Activated naive CD4-positive, alpha-beta T cell treated with anti-CD3 and anti-CD28 coated beads for 36 hours (primary cell): ENCODE measurements at regions not wholly inside any gene's neighbourhood (a gene's known extent, or its start where the extent isn't known, plus 50 kb on each side); places are given as distances from the start of the nearest gene placed in this dataset.

ENCODE experiments used
- CTCF ChIA-PET: fragments of 350-600 bp; sonication (Branson Sonifier 250); formaldehyde crosslinking; loops from one replicate; lab custom pipeline; 2021; ENCODE audit warnings: antibody characterized with exemption; lab: Charles Lee
- DNase-seq: peaks from one replicate; pipeline ENCODE4 v3.0.0-alpha.2; 2020
- H3K27ac Mint-ChIP-seq: one replicate; pipeline ENCODE4 v1.8.0; 2021; ENCODE audit warnings: mild to moderate bottlenecking, mixed read lengths
- H3K27me3 Mint-ChIP-seq: one replicate; pipeline ENCODE4 v1.8.0; 2021; ENCODE audit warnings: low read depth, mixed read lengths
- H3K36me3 Mint-ChIP-seq: one replicate; pipeline ENCODE4 v1.8.0; 2021; ENCODE audit warnings: low read depth, mixed read lengths
- H3K4me1 Mint-ChIP-seq: one replicate; pipeline ENCODE4 v1.8.0; 2021; ENCODE audit warnings: low read depth, mixed read lengths
- H3K4me3 Mint-ChIP-seq: one replicate; pipeline ENCODE4 v1.8.0; 2021; ENCODE audit warnings: mild to moderate bottlenecking, moderate library complexity, mixed read lengths
- H3K9me3 Mint-ChIP-seq: one replicate; pipeline ENCODE4 v1.8.0; 2021; ENCODE audit warnings: mixed read lengths
- intact Hi-C: fragments of 100-400 bp; cut with micrococcal nuclease; formaldehyde crosslinking; loops from one replicate; pipeline ENCODE4 v1.15.1; 2023

- Mint-ChIP-seq H3K36me3 (no peaks in the 10 kb centered on the region), H3K9me3 (no peaks in the 10 kb centered on the region), H3K4me1 (no peaks in the 10 kb centered on the region), H3K4me3 (no peak overlapping the region), H3K27me3 (no peaks in the 10 kb centered on the region), H3K27ac (no peak overlapping the region)
- intact Hi-C loops = no loop called here
- DNase-seq = no peak
- CTCF ChIA-PET = no interaction called here
Observed at GRCh38 chr16:73804456-73804855, 492.2 kb upstream of the PSMD7 start.

GRCh38 chr16:73798471-73798870, 498.1 kb upstream of the PSMD7 start:
- Mint-ChIP-seq H3K36me3 (no peaks in the 10 kb centered on the region), H3K4me1 (no peaks in the 10 kb centered on the region), H3K27me3 (no peaks in the 10 kb centered on the region), H3K27ac (no peak overlapping the region), H3K9me3 (no peaks in the 10 kb centered on the region), H3K4me3 (no peak overlapping the region)
- no peak for DNase-seq
- intact Hi-C loops = no loop called here
- CTCF ChIA-PET = no interaction called here

GRCh38 chr16:73797115-73797514, 499.5 kb upstream of the PSMD7 start:
- Mint-ChIP-seq H3K9me3 (no peaks in the 10 kb centered on the region), H3K4me3 (no peak overlapping the region), H3K36me3 (no peaks in the 10 kb centered on the region), H3K27me3 (no peaks in the 10 kb centered on the region), H3K27ac (no peak overlapping the region), H3K4me1 (no peaks in the 10 kb centered on the region)
- no peak for DNase-seq
- CTCF ChIA-PET = no interaction called here
- intact Hi-C loops = no loop called here

- Mint-ChIP-seq H3K4me3 (no peak overlapping the region), H3K4me1 (no peaks in the 10 kb centered on the region), H3K9me3 (no peaks in the 10 kb centered on the region), H3K36me3 (no peaks in the 10 kb centered on the region), H3K27me3 (no peaks in the 10 kb centered on the region), H3K27ac (no peak overlapping the region)
- CTCF ChIA-PET = no interaction called here
- no peak for DNase-seq
- intact Hi-C loops = no loop called here
Observed at GRCh38 chr16:73796241-73796640, 500.4 kb upstream of the PSMD7 start.

DNA sequence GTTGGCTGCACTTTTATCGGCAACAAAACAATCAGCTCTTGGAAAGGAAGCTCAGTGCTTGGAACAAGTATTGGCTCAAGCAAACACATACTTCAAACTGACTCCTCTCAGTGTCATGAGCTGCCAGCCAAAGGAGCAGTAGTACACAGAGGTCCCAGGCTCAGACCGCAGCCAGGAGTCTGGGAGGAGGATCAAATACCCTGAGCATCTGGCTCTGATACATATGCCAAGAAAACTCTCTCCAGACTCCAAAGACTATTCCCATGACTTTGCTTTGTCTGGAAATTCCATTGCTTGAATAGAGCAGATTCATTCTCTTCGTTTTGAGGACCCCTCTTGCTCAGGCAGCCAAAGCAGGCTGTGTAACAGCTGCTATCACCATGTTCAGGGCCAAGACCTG, 501.6 kb upstream of the PSMD7 start:
- no peaks in the 10 kb centered on the region for H3K27me3 Mint-ChIP-seq
- no peaks in the 10 kb centered on the region for H3K9me3 Mint-ChIP-seq
- intact Hi-C loops = no loop called here
- H3K4me1 Mint-ChIP-seq = no peaks in the 10 kb centered on the region
- H3K36me3 Mint-ChIP-seq = no peaks in the 10 kb centered on the region
- no peak for DNase-seq
- CTCF ChIA-PET = no interaction called here
- H3K27ac Mint-ChIP-seq = no peak overlapping the region
- no peak overlapping the region for H3K4me3 Mint-ChIP-seq

- DNase-seq = no peak
- Mint-ChIP-seq H3K4me1 (no peaks in the 10 kb centered on the region), H3K36me3 (no peaks in the 10 kb centered on the region), H3K27me3 (no peaks in the 10 kb centered on the region), H3K27ac (no peak overlapping the region), H3K9me3 (no peaks in the 10 kb centered on the region), H3K4me3 (no peak overlapping the region)
- intact Hi-C loops = no loop called here
- CTCF ChIA-PET = no interaction called here
Observed at GRCh38 chr16:73793871-73794437, 502.7 kb upstream of the PSMD7 start.

- Mint-ChIP-seq H3K4me1 (no peaks in the 10 kb centered on the region), H3K36me3 (no peaks in the 10 kb centered on the region), H3K9me3 (no peaks in the 10 kb centered on the region), H3K27me3 (no peaks in the 10 kb centered on the region), H3K27ac (no peak overlapping the region), H3K4me3 (no peak overlapping the region)
- CTCF ChIA-PET = no interaction called here
- intact Hi-C loops = no loop called here
- DNase-seq = no peak
Observed at GRCh38 chr16:73793260-73793659, 503.4 kb upstream of the PSMD7 start.

DNA sequence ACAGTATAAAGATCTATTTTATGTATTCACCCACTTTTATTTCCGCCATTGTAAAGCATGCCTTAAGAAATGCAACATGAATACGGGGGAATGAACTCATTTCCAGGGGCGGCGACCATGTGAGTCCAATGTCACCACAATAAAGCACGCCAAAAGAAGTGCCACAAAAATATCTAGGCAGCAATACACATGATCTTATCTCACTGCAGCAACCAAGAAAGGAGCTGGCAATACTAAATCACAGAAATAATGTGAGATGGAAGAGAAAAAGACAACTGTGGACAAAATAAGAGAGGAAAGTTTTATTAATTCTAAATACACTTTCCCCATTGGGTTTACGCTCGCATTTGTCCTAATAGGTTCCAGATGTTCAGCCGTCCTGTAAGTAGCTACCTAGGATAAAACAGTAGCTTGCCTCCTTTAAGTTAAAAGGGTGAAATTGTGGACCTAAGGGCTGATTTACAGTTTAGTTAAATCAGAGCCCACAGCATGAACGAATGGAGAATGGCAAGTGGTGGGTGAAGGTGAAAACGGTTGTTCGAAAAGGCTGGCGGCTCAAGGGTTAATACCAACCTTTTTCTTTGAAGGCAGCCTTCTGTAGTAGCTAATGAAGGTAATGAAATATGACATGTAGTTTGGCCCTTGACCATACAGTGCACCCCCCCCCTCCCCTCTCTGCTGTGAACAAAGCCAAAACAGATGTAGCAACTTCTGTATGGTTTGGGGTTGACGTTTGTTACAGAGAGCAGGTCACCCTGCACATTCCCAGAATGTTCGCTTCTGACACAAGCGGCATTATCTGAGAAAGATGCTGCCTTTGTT, 504.2 kb upstream of the PSMD7 start:
- intact Hi-C loops = no loop called here

GRCh38 chr16:73781297-73781696, 515.3 kb upstream of the PSMD7 start:
- no peak for DNase-seq
- CTCF ChIA-PET = no interaction called here
- Mint-ChIP-seq H3K36me3 (peaks cover 2% of the 10 kb centered on the region), H3K9me3 (peaks cover 9% of the 10 kb centered on the region), H3K27me3 (no peaks in the 10 kb centered on the region), H3K4me1 (no peaks in the 10 kb centered on the region), H3K27ac (no peak overlapping the region), H3K4me3 (no peak overlapping the region)
- intact Hi-C loops = no loop called here

More for the DNA sequence above, 504.2 kb upstream of the PSMD7 start:
- no peaks in the 10 kb centered on the region for H3K9me3 Mint-ChIP-seq
- no peak for DNase-seq
- CTCF ChIA-PET = no interaction called here
- no peak overlapping the region for H3K27ac Mint-ChIP-seq
- H3K27me3 Mint-ChIP-seq = no peaks in the 10 kb centered on the region
- H3K4me1 Mint-ChIP-seq = no peaks in the 10 kb centered on the region
- H3K36me3 Mint-ChIP-seq = no peaks in the 10 kb centered on the region
- H3K4me3 Mint-ChIP-seq = no peak overlapping the region

GRCh38 chr16:73778887-73779286, 517.7 kb upstream of the PSMD7 start:
- Mint-ChIP-seq H3K9me3 (no peaks in the 10 kb centered on the region), H3K27ac (no peak overlapping the region), H3K27me3 (no peaks in the 10 kb centered on the region), H3K36me3 (no peaks in the 10 kb centered on the region), H3K4me1 (no peaks in the 10 kb centered on the region), H3K4me3 (no peak overlapping the region)
- CTCF ChIA-PET = no interaction called here
- intact Hi-C loops = no loop called here
- DNase-seq = no peak

DNA sequence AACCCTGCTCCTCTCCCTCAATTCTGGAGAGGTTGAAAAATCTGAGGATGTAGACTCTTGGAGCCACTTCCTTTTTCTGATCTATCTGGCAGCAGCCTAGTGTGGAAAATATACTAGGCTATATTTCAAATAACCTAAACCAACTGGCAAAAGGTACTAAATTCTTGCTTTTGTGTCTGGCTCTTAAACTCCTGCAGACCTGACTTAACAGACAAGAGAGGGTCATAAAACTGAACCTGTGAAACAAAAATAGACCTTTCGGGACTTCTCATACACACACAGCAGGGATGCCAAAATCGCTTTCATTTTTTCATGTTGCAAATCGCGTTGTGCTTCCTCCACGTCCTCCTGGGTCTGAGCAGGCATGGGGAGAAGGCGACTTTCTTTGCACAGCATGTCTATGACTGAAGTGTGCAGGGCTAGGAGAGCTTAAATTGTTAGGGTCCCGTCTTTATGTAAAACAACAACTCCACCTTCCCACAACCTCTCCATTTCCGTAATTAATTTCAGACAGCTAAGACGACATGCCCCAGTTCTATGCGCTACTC, 520.7 kb upstream of the PSMD7 start:
- CTCF ChIA-PET = no interaction called here
- no peaks in the 10 kb centered on the region for H3K9me3 Mint-ChIP-seq

DNA sequence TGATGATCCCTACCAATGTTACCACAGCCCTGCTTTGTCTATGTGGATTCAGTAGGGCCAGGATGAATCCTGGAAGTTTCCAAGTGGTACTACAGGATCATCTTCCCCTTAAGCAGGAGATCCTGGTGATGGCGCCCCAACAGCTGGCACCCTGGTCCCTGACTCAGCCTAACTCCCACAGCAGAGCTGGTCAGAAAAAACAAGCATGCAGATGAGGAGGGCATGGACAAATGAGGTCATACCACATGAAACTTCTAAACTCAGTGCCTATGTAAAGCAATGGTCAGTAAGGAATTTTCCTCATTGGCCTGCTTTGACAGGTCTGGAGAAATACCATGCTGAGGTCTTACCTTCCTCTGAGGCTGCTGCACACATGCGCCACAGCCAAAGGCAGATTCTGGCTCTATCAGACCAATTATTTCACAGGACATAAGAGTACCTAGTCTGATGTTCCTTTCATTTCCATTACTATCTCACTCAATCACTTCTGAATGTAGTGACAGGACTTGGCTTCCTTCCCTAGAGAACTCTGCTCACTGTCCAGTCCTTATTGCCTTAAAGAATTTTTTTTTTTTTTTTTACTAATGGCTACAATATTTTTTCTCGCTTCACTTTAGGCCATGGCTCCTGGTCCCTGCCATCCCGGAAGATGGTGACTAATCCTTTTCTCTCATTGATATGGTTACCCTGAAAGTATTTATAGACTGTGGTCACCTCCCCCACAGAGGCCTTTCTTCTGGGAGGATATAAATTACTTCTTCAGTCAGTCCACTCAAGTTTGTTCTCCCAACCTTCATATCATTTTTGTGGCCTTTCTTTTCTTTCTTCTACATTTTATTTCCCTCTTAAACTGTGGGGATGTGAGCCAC, 525.2 kb upstream of the PSMD7 start:
- Mint-ChIP-seq H3K27ac (no peak overlapping the region), H3K4me3 (no peak overlapping the region), H3K9me3 (no peaks in the 10 kb centered on the region), H3K27me3 (no peaks in the 10 kb centered on the region), H3K4me1 (no peaks in the 10 kb centered on the region), H3K36me3 (no peaks in the 10 kb centered on the region)
- intact Hi-C loops = no loop called here
- CTCF ChIA-PET = no interaction called here
- DNase-seq = no peak

More for the DNA sequence above, 520.7 kb upstream of the PSMD7 start:
- H3K4me1 Mint-ChIP-seq = no peaks in the 10 kb centered on the region
- no peak overlapping the region for H3K4me3 Mint-ChIP-seq
- H3K27ac Mint-ChIP-seq = no peak overlapping the region
- no peaks in the 10 kb centered on the region for H3K36me3 Mint-ChIP-seq
- intact Hi-C loops = no loop called here
- no peaks in the 10 kb centered on the region for H3K27me3 Mint-ChIP-seq
- no peak for DNase-seq
